ENCODE measurements at regions not wholly inside any gene's neighbourhood (a gene's known extent, or its start where the extent isn't known, plus 50 kb on each side); places are given as distances from the start of the nearest gene placed in this dataset.

GRCh38 chr22:27679693-27680488 is 121.7 kb downstream of the MN1 start:
- no peak overlapping the region for H3K9ac ChIP-seq (ENCODE audit: low read length in 3 of 3)
- peaks cover 0 to 2% (median 0%) of the 10 kb centered on the region in 3 donors for H3K4me1 ChIP-seq (ENCODE audit: control insufficient read depth in 2 of 3, insufficient read depth in 2 of 3, low read depth in 1 of 3, low read length in 3 of 3)
- H3K27ac ChIP-seq (ENCODE audit: low read depth in 2 of 2, low read length in 2 of 2) = no peak overlapping the region
- FAIRE-seq (no peak), DNase-seq (no peak)
- peaks cover 0 to 3% (median 0%) of the 10 kb centered on the region in 3 donors for H3K9me3 ChIP-seq (ENCODE audit: control insufficient read depth in 2 of 3, insufficient read depth in 1 of 3, low read length in 3 of 3)
- intact Hi-C loops (cut with DNase I) = no loop called here
- H3K36me3 ChIP-seq (ENCODE audit: control insufficient read depth in 2 of 3, insufficient read depth in 3 of 3, low read length in 3 of 3) = no peaks in the 10 kb centered on the region
- H3K27me3 ChIP-seq (ENCODE audit: control insufficient read depth, insufficient read depth, low read length) = no peaks in the 10 kb centered on the region
- no peak overlapping the region for H3K4me3 ChIP-seq (ENCODE audit: low read length in 3 of 3)
- no peak for TF ChIP-seq CTCF (IDR thresholded peaks at IDR 0.05; ENCODE audit: borderline replicate concordance, extremely low read depth, insufficient read depth)

- Histone ChIP-seq H3K4me3 (ENCODE audit: low read length in 3 of 3) (no peak overlapping the region), H3K36me3 (ENCODE audit: control insufficient read depth in 2 of 3, insufficient read depth in 3 of 3, low read length in 3 of 3) (no peaks in the 10 kb centered on the region), H3K27ac (ENCODE audit: low read depth in 2 of 2, low read length in 2 of 2) (no peak overlapping the region), H3K9me3 (ENCODE audit: control insufficient read depth in 2 of 3, insufficient read depth in 1 of 3, low read length in 3 of 3) (peaks cover 0 to 3% (median 0%) of the 10 kb centered on the region in 3 donors), H3K27me3 (ENCODE audit: control insufficient read depth, insufficient read depth, low read length) (no peaks in the 10 kb centered on the region), H3K4me1 (ENCODE audit: control insufficient read depth in 2 of 3, insufficient read depth in 2 of 3, low read depth in 1 of 3, low read length in 3 of 3) (peaks cover 0 to 2% (median 0%) of the 10 kb centered on the region in 3 donors), H3K9ac (ENCODE audit: low read length in 3 of 3) (no peak overlapping the region)
- no peak for DNase-seq
- intact Hi-C loops (cut with DNase I) = no loop called here
- no peak for TF ChIP-seq CTCF (IDR thresholded peaks at IDR 0.05; ENCODE audit: borderline replicate concordance, extremely low read depth, insufficient read depth)
- FAIRE-seq = no peak
These were observed 120.9 kb downstream of the MN1 start for GRCh38 chr22:27680636-27681035.

- no peaks in the 10 kb centered on the region for H3K36me3 ChIP-seq (ENCODE audit: control insufficient read depth in 2 of 3, insufficient read depth in 3 of 3, low read length in 3 of 3)
- intact Hi-C loops (cut with DNase I) = no loop called here
- FAIRE-seq (no peak), DNase-seq (no peak)
- H3K9ac ChIP-seq (ENCODE audit: low read length in 3 of 3) = no peak overlapping the region
- no peak for TF ChIP-seq CTCF (IDR thresholded peaks at IDR 0.05; ENCODE audit: borderline replicate concordance, extremely low read depth, insufficient read depth)
- peaks cover 0 to 2% (median 0%) of the 10 kb centered on the region in 3 donors for H3K4me1 ChIP-seq (ENCODE audit: control insufficient read depth in 2 of 3, insufficient read depth in 2 of 3, low read depth in 1 of 3, low read length in 3 of 3)
- H3K27me3 ChIP-seq (ENCODE audit: control insufficient read depth, insufficient read depth, low read length) = no peaks in the 10 kb centered on the region
- no peak overlapping the region for H3K4me3 ChIP-seq (ENCODE audit: low read length in 3 of 3)
- no peak overlapping the region for H3K27ac ChIP-seq (ENCODE audit: low read depth in 2 of 2, low read length in 2 of 2)
- peaks cover 0 to 3% (median 0%) of the 10 kb centered on the region in 3 donors for H3K9me3 ChIP-seq (ENCODE audit: control insufficient read depth in 2 of 3, insufficient read depth in 1 of 3, low read length in 3 of 3)
These were observed 120.5 kb downstream of the MN1 start for GRCh38 chr22:27681037-27681436.

Data from kidney (tissue), 13 donors.